ENCODE measurements at regions not wholly inside any gene's neighbourhood (a gene's known extent, or its start where the extent isn't known, plus 50 kb on each side); places are given as distances from the start of the nearest gene placed in this dataset.

DNA sequence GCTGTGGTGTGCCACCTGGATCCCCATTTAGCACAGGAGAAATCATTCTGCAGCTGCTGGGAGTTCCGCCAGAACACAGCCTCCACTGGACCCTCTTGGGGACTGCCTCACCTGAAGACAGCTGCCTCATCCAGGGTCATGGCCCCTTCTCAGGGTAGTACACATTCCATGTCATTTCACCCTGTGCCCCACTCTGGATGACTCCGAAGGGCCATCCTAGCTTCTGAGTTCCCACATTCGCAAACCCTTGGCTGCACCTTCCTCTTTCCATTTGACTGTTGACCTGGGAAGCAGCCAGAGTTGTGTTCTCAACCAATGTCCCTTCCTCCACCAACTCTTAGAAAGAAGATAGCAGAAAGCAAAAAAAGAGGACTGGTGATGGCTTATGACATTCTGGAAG is 125.6 kb upstream of the TBX20 start:
- Mint-ChIP-seq H3K27me3 (ENCODE audit: unreplicated experiment) (peaks cover 4% of the 10 kb centered on the region), H3K4me3 (ENCODE audit: unreplicated experiment) (no peak overlapping the region), H3K27ac (ENCODE audit: unreplicated experiment) (no peak overlapping the region), H3K36me3 (ENCODE audit: unreplicated experiment) (peaks cover 10% of the 10 kb centered on the region), H3K9me3 (ENCODE audit: unreplicated experiment) (peaks cover 2% of the 10 kb centered on the region), H3K4me1 (ENCODE audit: low read depth, unreplicated experiment) (peaks cover 5% of the 10 kb centered on the region)
- TF ChIP-seq, protein P1, sequence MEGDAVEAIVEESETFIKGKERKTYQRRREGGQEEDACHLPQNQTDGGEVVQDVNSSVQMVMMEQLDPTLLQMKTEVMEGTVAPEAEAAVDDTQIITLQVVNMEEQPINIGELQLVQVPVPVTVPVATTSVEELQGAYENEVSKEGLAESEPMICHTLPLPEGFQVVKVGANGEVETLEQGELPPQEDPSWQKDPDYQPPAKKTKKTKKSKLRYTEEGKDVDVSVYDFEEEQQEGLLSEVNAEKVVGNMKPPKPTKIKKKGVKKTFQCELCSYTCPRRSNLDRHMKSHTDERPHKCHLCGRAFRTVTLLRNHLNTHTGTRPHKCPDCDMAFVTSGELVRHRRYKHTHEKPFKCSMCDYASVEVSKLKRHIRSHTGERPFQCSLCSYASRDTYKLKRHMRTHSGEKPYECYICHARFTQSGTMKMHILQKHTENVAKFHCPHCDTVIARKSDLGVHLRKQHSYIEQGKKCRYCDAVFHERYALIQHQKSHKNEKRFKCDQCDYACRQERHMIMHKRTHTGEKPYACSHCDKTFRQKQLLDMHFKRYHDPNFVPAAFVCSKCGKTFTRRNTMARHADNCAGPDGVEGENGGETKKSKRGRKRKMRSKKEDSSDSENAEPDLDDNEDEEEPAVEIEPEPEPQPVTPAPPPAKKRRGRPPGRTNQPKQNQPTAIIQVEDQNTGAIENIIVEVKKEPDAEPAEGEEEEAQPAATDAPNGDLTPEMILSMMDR (IDR thresholded peaks at IDR 0.05; ENCODE audit: partially characterized antibody, unreplicated experiment), result no peak
- no peak for DNase-seq

DNA sequence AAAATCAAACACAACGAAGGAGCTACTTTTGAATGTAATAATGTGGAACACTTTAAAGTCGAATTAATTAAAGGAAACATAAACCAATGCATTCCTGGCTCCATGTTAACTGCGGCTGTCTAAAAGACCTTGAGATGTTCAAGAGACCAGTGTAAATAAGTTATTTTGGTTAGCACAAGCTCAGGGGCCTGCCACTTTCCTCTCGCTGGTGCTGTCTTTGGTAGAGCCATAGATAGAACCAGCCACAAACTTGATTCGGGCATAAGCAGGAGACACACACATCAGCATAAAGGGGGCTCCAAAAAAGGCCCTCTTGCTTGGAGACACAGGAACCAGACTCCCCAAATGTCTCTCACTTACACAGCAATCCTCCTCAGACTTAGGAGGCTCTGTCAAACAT is 121.6 kb upstream of the TBX20 start:
- peaks cover 10% of the 10 kb centered on the region for H3K9me3 Mint-ChIP-seq (ENCODE audit: unreplicated experiment)
- no peak overlapping the region for H3K4me3 Mint-ChIP-seq (ENCODE audit: unreplicated experiment)
- no peak for DNase-seq
- TF ChIP-seq, protein P1 (IDR thresholded peaks at IDR 0.05; ENCODE audit: partially characterized antibody, unreplicated experiment), result no peak
- H3K36me3 Mint-ChIP-seq (ENCODE audit: unreplicated experiment), result peaks cover 25% of the 10 kb centered on the region
- H3K27ac Mint-ChIP-seq (ENCODE audit: unreplicated experiment), result no peak overlapping the region
- peaks cover 3% of the 10 kb centered on the region for H3K27me3 Mint-ChIP-seq (ENCODE audit: unreplicated experiment)
- no peaks in the 10 kb centered on the region for H3K4me1 Mint-ChIP-seq (ENCODE audit: low read depth, unreplicated experiment)

- TF ChIP-seq, protein P1 (IDR thresholded peaks at IDR 0.05; ENCODE audit: partially characterized antibody, unreplicated experiment), result no peak
- Mint-ChIP-seq H3K9me3 (ENCODE audit: unreplicated experiment) (peaks cover 10% of the 10 kb centered on the region), H3K36me3 (ENCODE audit: unreplicated experiment) (peaks cover 25% of the 10 kb centered on the region), H3K4me1 (ENCODE audit: low read depth, unreplicated experiment) (no peaks in the 10 kb centered on the region), H3K27me3 (ENCODE audit: unreplicated experiment) (peaks cover 3% of the 10 kb centered on the region), H3K4me3 (ENCODE audit: unreplicated experiment) (no peak overlapping the region), H3K27ac (ENCODE audit: unreplicated experiment) (no peak overlapping the region)
- no peak for DNase-seq
Observed at GRCh38 chr7:35374858-35375257, 121.0 kb upstream of the TBX20 start.

DNA sequence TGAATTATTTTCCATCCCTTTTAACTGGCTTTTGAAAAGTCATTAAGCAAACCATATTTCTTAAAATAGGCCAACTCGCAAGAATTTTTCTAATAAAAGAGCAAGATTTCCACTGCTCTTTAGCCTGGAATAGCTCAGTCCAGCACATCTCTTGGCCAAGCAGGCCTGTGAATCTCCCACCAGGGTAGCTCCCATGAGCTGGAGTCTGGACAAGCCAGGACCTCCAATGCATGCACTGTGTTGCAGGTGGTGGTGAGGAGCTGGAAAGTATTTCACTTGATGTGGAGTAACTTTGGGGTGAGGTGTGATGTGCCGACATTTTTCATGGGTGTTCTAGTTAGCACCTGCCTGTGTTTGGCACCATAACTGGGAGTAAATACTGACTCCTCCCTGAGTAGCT is 117.3 kb upstream of the TBX20 start:
- Mint-ChIP-seq H3K4me3 (ENCODE audit: unreplicated experiment) (no peak overlapping the region), H3K27me3 (ENCODE audit: unreplicated experiment) (peaks cover 5% of the 10 kb centered on the region), H3K36me3 (ENCODE audit: unreplicated experiment) (peaks cover 25% of the 10 kb centered on the region), H3K27ac (ENCODE audit: unreplicated experiment) (no peak overlapping the region), H3K9me3 (ENCODE audit: unreplicated experiment) (peaks cover 10% of the 10 kb centered on the region), H3K4me1 (ENCODE audit: low read depth, unreplicated experiment) (no peaks in the 10 kb centered on the region)
- TF ChIP-seq, protein P1 (IDR thresholded peaks at IDR 0.05; ENCODE audit: partially characterized antibody, unreplicated experiment), result no peak
- DNase-seq, result no peak

DNA sequence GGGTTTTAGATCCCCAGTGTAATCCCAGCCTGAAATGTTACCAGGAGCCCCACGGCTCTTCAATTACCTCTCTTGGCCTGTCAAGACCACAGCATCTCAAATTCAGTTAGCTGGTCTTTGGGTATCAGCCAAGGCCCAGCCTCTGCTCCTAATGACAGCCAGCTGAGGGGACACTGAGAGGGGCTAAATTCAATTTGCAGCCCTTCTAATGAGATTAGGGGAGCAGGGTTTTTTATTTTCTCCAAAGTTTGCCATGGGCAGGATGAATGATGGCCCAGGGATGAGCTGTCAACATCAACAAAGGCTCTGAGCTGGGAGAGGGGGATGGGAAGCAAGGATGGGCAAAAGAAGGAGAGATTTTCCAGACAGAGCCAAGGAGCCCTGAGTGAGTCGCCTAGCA is 116.8 kb upstream of the TBX20 start:
- H3K36me3 Mint-ChIP-seq (ENCODE audit: unreplicated experiment), result peaks cover 25% of the 10 kb centered on the region
- peaks cover 10% of the 10 kb centered on the region for H3K9me3 Mint-ChIP-seq (ENCODE audit: unreplicated experiment)

More for the DNA sequence above, 116.8 kb upstream of the TBX20 start:
- DNase-seq, result no peak
- TF ChIP-seq, protein P1 (IDR thresholded peaks at IDR 0.05; ENCODE audit: partially characterized antibody, unreplicated experiment), result no peak
- H3K27me3 Mint-ChIP-seq (ENCODE audit: unreplicated experiment), result peaks cover 5% of the 10 kb centered on the region
- no peak overlapping the region for H3K4me3 Mint-ChIP-seq (ENCODE audit: unreplicated experiment)
- H3K4me1 Mint-ChIP-seq (ENCODE audit: low read depth, unreplicated experiment), result no peaks in the 10 kb centered on the region
- no peak overlapping the region for H3K27ac Mint-ChIP-seq (ENCODE audit: unreplicated experiment)

Measured in glutamatergic neuron (in vitro differentiated cells).